GM12874 (cell line): ENCODE measurements at regions not wholly inside any gene's neighbourhood (a gene's known extent, or its start where the extent isn't known, plus 50 kb on each side); places are given as distances from the start of the nearest gene placed in this dataset.

ENCODE experiments used
- CTCF ChIP-seq: IDR thresholded peaks from 2 replicates; pipeline ENCODE4 v1.5.1; 2011; ENCODE audit warnings: low read depth, mild to moderate bottlenecking, control low read depth, low read length, moderate library complexity; ENCODE audit not compliant: insufficient read depth

DNA sequence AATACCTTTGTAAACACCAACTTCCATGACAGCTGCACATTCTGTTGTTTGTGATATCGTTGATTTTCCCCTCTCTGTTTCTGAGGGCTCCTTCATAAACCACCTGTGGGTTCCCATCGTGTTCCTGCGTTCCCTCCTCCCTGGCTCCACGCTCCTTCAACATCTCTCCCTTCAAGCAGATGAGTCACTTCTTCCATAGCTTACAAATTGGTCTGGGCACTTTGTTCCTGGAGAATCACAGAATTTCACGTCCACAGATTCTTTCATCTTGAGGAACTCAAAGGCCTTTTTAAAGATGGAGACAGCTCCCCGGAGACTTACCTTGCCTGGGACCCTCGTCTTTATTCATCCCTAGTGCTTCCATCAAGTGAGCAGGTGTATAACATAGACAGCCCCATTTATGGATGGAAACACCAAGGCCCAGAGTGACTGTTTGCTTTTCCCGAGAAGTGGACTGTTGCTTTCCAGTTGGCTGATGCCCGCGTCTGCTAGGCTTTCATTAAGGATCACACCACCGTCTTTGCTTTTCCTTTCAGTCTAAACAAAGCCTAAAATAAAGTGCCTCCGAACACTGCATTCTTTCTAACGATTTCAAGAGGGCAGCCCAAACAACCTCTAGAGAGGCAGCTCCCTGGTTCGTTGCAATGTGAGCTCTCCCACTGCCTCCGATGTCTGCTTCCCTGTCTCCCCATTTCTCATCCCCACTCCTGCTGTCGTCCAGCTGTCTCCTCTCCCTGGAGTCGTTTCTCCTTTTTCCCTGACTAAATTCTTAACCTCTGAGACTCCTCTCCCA, 146.3 kb upstream of the STX18 start:
- TF ChIP-seq CTCF, result no peak

- no peak for TF ChIP-seq CTCF
Observed at GRCh38 chr4:4687100-4687499, 145.3 kb upstream of the STX18 start.

- TF ChIP-seq CTCF, result no peak
Observed at GRCh38 chr4:4685810-4686795, 144.3 kb upstream of the STX18 start.

DNA sequence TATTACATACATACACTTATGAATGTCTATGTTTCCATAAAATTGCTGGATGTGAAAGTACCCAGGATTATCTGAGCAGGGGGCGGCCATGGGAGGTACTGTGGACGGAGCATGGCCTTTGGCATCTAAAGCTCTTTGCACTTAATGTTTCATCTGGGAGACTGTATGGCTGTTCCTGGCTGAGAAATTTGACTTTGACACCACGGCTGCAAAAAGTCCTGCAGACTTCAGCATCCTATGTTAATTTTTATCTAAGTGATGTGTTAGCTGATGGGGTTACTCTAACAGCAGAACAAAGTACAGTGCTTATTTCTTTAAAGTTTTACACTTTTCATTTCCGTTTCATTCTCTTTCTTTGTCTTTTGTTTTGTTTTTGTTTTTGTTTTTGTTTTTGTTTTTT, 139.8 kb upstream of the STX18 start:
- no peak for TF ChIP-seq CTCF

DNA sequence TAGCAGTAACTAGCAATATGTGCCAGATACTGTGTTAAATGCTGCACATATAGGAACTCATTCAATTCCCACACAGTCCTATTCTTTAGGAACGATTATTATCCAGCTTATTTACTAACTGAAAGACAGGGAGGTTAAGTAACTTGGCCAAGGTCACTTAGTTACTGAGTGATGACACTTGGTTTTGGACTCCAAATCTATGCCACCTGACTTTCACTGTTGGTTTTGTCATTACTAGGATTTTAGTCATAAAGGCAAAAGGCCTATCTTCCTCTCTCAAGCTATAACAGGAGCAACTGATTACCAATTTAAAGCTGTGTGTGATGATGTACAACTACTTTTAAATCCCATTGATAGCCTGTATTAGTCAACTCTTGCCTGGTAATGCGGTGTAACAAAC, 138.9 kb upstream of the STX18 start:
- TF ChIP-seq CTCF, result no peak

DNA sequence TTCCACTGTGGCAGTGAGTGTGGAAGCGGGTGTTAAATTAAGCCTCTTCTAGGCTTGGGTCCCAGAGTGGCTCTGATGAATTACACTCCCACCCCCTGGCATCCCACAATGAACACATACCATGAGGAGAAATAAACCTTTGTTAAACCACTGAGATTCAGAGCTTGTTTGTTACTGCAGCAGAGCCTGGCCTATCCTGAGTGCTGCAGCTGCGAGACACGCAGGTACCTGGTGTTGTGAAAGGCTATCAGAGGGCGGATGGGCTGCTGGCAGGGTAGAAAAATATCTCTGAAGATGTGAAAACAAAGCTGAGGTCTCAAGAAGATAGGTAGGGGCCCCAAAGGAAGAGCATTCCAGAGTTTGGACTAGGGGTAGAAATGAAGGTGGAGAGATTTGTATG, 138.4 kb upstream of the STX18 start:
- TF ChIP-seq CTCF, result no peak
